Neuron (in vitro differentiated cells): ENCODE measurements at regions not wholly inside any gene's neighbourhood (a gene's known extent, or its start where the extent isn't known, plus 50 kb on each side); places are given as distances from the start of the nearest gene placed in this dataset.

ENCODE experiments used
- H2AFZ ChIP-seq: one replicate; pipeline ENCODE4 v1.6.1; 2013; ENCODE audit warnings: low read depth, mild to moderate bottlenecking, inconsistent platforms, low read length, moderate library complexity
- H3K27me3 ChIP-seq: one replicate; pipeline ENCODE4 v1.6.1; 2013; ENCODE audit warnings: low read length; ENCODE audit not compliant: insufficient read depth
- H3K36me3 ChIP-seq: one replicate; pipeline ENCODE4 v1.6.1; 2013; ENCODE audit warnings: low read length; ENCODE audit not compliant: insufficient read depth
- H3K4me1 ChIP-seq: one replicate; pipeline ENCODE4 v1.6.1; 2013; ENCODE audit warnings: low read length; ENCODE audit not compliant: insufficient read depth
- H3K4me3 ChIP-seq: 2 replicates; pipeline ENCODE4 v1.5.1; 2013; ENCODE audit warnings: mild to moderate bottlenecking, low read length, moderate library complexity
- H3K9me3 ChIP-seq: one replicate; pipeline ENCODE4 v1.6.1; 2013; ENCODE audit warnings: low read length

DNA sequence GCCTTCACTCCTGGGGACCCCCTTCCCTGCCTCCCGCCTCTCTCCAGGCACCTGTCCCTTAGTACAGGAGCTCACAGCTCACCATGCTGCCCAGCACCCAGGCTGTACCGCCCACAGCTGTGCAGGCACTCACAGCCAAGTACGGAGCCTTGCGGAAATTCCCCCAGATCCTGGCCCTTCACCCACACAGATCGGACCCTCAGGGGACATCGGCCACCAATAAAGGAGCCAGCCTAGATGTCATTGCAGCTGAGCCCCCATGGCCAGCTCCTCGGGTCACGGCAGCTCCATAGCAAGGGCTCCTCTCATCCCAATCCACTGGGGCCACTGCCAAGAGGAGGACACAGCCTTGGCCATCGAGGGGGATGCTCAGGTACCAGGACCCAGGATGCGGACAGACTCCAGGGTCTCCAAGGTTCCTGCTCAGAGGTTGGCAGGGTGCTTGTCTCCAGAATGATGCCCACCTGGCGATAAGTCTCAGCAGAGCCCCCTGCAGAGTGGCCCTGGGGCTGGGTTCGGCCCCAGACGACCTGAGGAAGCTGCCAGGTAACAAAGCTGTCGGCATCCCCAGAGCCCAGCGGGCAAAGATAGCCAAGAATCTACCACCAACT is 82.3 kb downstream of the YTHDF1 start:
- Histone ChIP-seq H2AFZ (no peak overlapping the region), H3K4me3 (no peak overlapping the region), H3K27me3 (peaks cover 16% of the 10 kb centered on the region), H3K4me1 (peaks cover 4% of the 10 kb centered on the region), H3K9me3 (no peaks in the 10 kb centered on the region), H3K36me3 (no peaks in the 10 kb centered on the region)

DNA sequence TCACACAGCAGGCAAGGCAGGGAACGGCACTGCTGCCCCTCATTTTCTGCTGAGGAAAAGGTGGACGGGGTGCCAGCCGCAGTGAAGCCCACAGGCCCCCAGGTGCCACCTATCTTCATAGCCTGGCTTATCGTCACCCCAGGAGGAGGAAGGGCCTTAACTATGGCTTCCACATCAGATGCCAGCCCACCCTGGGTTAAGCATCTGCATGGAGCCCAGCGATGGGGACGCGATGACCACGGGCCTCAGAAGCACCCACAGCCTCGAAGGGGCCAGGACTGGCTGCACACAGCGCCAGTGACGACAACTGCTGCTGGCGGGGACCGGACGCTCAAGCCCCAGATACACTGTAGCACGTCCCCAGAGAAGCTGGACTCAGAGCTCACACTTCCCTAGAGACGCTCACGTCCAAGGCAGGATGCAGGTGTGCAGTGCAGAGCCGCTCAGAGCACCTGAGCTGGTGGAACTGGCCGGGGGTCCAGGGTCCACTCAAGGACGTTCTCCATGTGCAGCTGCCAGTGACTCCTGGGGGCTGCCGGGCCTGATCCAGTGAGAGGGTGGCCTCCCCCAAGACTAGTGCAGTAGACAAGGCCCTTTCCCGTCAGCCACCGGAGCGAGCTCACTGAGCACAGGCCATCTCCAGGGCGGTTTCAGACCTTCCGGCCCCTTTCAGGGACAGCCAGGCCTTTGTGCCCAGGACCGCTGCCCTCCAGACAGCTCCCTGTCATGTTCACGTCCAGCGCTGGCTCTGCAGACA is 83.0 kb downstream of the YTHDF1 start:
- Histone ChIP-seq H3K9me3 (no peaks in the 10 kb centered on the region), H3K36me3 (no peaks in the 10 kb centered on the region), H2AFZ (no peak overlapping the region), H3K4me1 (peaks cover 4% of the 10 kb centered on the region), H3K4me3 (no peak overlapping the region), H3K27me3 (peaks cover 16% of the 10 kb centered on the region)

DNA sequence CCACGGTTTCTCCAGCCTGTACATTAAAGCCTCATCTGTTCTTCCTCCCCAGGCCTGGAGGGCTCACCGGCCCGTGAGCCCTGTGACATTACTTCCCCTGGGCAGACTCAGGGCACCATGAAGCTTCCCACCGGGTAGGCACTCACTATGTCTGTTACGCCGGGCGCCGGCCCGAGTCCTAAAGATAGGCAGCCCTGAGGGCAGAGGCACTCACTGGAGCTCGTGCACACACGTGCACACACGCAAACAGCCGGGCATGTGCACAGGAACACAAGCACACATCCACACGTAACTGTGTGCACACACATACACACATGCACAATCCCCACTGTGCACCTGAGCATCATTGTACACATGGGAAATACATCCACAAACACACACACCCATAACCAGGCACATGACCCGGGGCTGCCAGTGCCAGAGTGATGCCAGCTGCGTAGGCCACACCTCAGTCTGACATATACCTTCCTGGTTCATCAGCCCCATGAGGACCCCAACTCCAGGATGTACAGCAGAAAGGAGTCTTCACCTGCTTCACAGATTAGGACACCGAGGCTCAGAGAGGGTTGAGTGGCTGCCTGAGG is 83.7 kb downstream of the YTHDF1 start:
- Histone ChIP-seq H3K36me3 (no peaks in the 10 kb centered on the region), H3K9me3 (no peaks in the 10 kb centered on the region)

GRCh38 chr20:63130658-63131577 is 85.0 kb downstream of the YTHDF1 start:
- H3K9me3 ChIP-seq: no peaks in the 10 kb centered on the region
- no peak overlapping the region for H2AFZ ChIP-seq
- no peaks in the 10 kb centered on the region for H3K36me3 ChIP-seq
- peaks cover 28% of the 10 kb centered on the region for H3K27me3 ChIP-seq
- no peak overlapping the region for H3K4me3 ChIP-seq
- peaks cover 4% of the 10 kb centered on the region for H3K4me1 ChIP-seq

More for the DNA sequence above, 83.7 kb downstream of the YTHDF1 start:
- Histone ChIP-seq H3K27me3 (peaks cover 16% of the 10 kb centered on the region), H3K4me1 (peaks cover 4% of the 10 kb centered on the region), H3K4me3 (no peak overlapping the region), H2AFZ (no peak overlapping the region)

DNA sequence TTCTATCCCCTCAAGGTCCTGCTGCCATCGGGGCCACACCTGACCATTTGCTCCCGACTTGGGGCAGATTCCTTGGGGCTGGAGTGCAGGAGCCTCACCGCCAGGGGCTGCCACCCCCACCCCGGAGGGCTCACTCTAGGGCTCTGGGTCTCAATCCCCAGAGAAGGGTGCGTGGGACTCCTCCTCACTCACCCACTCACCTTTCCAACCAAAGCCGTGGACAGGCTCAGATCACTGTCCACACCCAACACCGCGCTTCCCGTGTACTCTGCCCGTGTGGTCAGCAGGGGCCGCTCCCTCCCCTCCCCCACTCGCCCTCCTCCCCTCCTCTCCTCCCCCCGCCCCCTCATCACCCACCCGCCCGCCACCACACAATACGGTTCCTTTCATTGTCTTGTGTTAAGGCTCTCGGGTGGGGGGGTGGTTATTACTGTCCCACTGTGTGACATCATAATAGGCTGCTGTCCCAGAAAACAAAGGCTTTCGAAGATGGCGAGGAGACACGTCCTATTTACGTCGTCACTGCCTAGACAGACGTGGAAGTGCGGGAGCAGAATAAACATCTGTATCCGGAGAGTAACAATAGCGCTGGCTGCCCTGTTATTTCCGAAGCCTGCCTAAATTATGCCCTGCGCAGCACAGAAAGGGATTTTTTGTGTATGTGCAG is 85.8 kb downstream of the YTHDF1 start:
- no peaks in the 10 kb centered on the region for H3K36me3 ChIP-seq
- peaks cover 36% of the 10 kb centered on the region for H3K27me3 ChIP-seq
- H3K4me3 ChIP-seq: no peak overlapping the region
- no peaks in the 10 kb centered on the region for H3K9me3 ChIP-seq
- peaks cover 6% of the 10 kb centered on the region for H3K4me1 ChIP-seq
- H2AFZ ChIP-seq: no peak overlapping the region

- H3K4me3 ChIP-seq: no peak overlapping the region
- H3K9me3 ChIP-seq: no peaks in the 10 kb centered on the region
- H3K4me1 ChIP-seq: peaks cover 12% of the 10 kb centered on the region
- H2AFZ ChIP-seq: no peak overlapping the region
- peaks cover 37% of the 10 kb centered on the region for H3K27me3 ChIP-seq
- H3K36me3 ChIP-seq: no peaks in the 10 kb centered on the region
These were observed 86.5 kb downstream of the YTHDF1 start for GRCh38 chr20:63129376-63129965.

GRCh38 chr20:63128956-63129355 is 87.0 kb downstream of the YTHDF1 start:
- Histone ChIP-seq H3K4me1 (peaks cover 15% of the 10 kb centered on the region), H2AFZ (no peak overlapping the region), H3K27me3 (peaks cover 37% of the 10 kb centered on the region), H3K36me3 (no peaks in the 10 kb centered on the region), H3K4me3 (no peak overlapping the region), H3K9me3 (no peaks in the 10 kb centered on the region)

DNA sequence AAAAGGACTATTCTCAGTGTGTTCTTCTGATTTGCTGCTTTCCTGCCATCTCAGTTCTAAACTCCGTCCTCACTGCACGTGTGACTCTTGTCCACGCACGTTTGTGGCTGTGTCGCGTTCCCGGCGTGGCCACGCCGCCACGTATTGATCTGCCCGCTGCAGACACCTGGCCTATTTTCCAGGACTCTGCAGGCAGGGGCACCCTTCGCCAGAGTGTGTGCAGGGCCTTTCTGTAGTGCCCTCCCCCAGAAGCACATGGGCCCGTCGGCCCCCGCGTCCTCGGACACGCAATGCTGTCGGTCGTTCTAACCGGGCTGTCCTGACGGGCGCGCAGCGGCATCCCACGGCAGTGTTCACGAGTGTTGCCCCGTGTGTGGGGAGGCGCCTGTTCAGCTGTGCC is 87.6 kb downstream of the YTHDF1 start:
- Histone ChIP-seq H3K4me3 (no peak overlapping the region), H2AFZ (no peak overlapping the region)

GRCh38 chr20:63127700-63128364 is 88.1 kb downstream of the YTHDF1 start:
- no peak overlapping the region for H2AFZ ChIP-seq
- no peak overlapping the region for H3K4me3 ChIP-seq
- H3K36me3 ChIP-seq: no peaks in the 10 kb centered on the region
- H3K4me1 ChIP-seq: peaks cover 15% of the 10 kb centered on the region
- peaks cover 4% of the 10 kb centered on the region for H3K9me3 ChIP-seq
- H3K27me3 ChIP-seq: peaks cover 37% of the 10 kb centered on the region

More for the DNA sequence above, 87.6 kb downstream of the YTHDF1 start:
- Histone ChIP-seq H3K36me3 (no peaks in the 10 kb centered on the region), H3K9me3 (peaks cover under 1% of the 10 kb centered on the region), H3K27me3 (peaks cover 37% of the 10 kb centered on the region), H3K4me1 (peaks cover 15% of the 10 kb centered on the region)

GRCh38 chr20:63126876-63127699 is 88.8 kb downstream of the YTHDF1 start:
- Histone ChIP-seq H3K4me3 (no peak overlapping the region), H3K27me3 (peaks cover 34% of the 10 kb centered on the region), H3K36me3 (no peaks in the 10 kb centered on the region), H3K4me1 (peaks cover 15% of the 10 kb centered on the region), H2AFZ (no peak overlapping the region), H3K9me3 (peaks cover 4% of the 10 kb centered on the region)

DNA sequence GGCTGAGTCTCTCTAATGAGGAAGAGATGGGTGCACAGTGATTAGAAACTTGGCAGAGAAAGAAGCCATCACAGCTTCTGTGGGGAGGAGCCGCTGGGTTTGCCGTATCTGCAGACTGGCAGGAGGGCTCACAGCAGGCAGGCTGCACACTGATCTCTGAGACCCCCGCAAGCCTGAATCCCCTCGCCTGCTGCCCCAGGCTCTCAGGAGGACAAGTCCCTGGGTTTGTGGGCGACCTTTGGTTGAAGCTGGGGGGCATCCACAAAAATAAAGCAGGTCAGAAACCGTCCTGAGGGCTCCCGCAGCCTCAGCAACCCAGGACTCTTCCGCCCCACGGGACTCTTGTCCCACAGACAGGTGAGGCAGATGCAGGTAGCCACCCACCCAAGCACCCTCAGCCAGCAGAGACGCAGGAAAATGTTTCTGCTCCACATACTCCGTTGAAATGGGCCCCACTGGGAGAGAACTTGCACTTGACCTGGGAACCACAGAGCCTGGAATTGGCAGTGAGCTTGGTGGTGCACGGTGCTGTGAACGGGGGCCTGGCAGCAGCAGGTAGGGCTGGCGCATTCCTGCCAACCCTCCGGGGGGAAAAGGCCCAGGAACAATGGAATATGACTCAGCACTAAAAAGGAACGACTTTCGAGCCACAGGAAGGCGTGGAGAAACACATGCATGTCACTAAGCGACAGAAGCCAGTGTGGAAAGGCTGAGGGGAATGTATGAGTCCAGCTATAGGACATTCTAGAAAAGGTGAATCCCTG is 89.9 kb downstream of the YTHDF1 start:
- Histone ChIP-seq H2AFZ (no peak overlapping the region), H3K27me3 (peaks cover 35% of the 10 kb centered on the region), H3K4me1 (peaks cover 15% of the 10 kb centered on the region), H3K4me3 (no peak overlapping the region), H3K36me3 (no peaks in the 10 kb centered on the region), H3K9me3 (peaks cover 4% of the 10 kb centered on the region)
